ENCODE measurements at regions not wholly inside any gene's neighbourhood (a gene's known extent, or its start where the extent isn't known, plus 50 kb on each side); places are given as distances from the start of the nearest gene placed in this dataset.
A peak's percentile ranks its signal among the peaks of the same experiment; 100 is the strongest.
"Not testable (repeated sequence)": the region's sequence is repeated elsewhere in the genome, so short reads cannot be mapped to it uniquely, and the experiment has no call there.

- no peak for DNase-seq
Observed at GRCh38 chr11:88061111-88061510, 114.1 kb downstream of the RAB38 start.

DNA sequence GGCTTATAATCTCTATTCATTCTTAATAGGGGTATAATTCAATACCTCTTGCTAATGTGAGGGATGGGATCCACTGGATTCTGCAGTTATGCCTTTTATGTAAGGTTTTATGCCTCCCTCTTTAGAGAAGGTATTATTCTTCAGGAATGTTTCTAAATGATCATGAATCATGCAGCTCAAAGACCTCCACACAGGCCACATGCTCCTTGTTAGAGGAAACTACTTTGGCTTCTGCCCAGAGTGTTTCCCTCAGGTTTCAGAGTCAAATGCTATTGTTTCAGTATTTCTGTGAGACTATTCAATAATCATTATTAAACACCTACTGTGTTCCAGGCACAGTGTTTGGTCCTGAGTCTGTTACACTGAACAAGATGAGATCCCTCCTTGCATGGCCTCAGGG is 115.9 kb downstream of the RAB38 start:
- no peak for DNase-seq

- no peak for DNase-seq
Observed at GRCh38 chr11:88051396-88051795, 123.8 kb downstream of the RAB38 start.

DNA sequence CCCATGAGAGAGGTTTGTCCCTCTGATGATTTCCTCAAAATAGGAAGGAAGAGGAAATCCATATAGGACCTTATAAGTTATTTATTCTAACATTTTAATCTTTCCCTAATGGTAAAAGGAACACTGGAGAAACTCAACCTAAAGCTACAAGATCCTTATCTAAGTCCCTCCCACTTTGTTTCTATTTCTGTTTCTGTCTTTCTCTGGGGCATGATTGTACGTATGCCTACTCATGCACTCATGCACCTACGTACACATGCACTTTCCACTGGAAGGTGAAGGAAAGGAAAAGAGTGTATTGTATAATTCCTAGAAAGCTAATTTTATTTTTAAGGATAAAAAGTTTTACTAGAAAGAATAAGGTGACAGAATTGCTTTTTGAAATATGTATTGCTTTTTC is 125.0 kb downstream of the RAB38 start:
- DNase-seq = no peak

- not testable (repeated sequence) for DNase-seq
Observed at GRCh38 chr11:88045288-88045687, 130.0 kb downstream of the RAB38 start.

- not testable (repeated sequence) for DNase-seq
Observed at GRCh38 chr11:88044658-88045057, 130.6 kb downstream of the RAB38 start.

- no peak for DNase-seq
Observed at GRCh38 chr11:88043149-88043548, 132.1 kb downstream of the RAB38 start.

- DNase-seq = no peak
Observed at GRCh38 chr11:88042647-88043046, 132.6 kb downstream of the RAB38 start.

GRCh38 chr11:88042238-88042637 is 133.0 kb downstream of the RAB38 start:
- DNase-seq = no peak

GRCh38 chr11:88041679-88042078 is 133.6 kb downstream of the RAB38 start:
- DNase-seq = no peak

GRCh38 chr11:88040148-88040496 is 135.1 kb downstream of the RAB38 start:
- no peak for DNase-seq

DNA sequence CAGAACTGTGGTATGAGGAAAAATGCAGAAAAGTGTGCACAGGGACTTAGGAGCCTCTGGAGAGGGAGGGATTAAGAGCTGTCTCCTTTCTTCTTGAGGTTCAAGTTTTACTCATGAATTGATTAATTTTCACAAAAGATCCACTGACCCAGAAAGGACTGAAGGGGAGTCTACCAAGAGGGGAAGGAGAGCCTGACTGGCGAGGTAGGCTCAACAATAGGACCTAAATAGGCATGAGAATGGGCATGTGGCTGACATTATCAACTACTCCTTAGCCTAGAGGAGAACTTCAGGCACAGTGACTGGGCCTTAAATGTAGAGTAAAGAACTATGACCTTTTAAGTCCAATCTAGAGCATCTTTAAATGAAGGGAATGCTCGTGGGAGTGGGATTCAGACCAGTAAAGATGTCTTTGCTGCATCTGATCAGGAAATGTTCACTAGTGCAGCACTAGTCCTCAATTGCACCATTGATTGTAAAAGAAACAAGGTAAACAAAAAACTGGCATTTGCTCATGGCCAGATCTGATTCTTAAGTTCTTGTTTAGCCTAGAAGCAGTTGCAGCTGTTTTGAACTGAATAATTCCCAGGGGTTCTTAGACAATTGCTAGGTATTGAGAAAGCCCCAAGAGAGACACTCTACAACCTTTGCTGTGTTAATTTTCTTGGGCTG is 135.6 kb downstream of the RAB38 start:
- DNase-seq = no peak

DNA sequence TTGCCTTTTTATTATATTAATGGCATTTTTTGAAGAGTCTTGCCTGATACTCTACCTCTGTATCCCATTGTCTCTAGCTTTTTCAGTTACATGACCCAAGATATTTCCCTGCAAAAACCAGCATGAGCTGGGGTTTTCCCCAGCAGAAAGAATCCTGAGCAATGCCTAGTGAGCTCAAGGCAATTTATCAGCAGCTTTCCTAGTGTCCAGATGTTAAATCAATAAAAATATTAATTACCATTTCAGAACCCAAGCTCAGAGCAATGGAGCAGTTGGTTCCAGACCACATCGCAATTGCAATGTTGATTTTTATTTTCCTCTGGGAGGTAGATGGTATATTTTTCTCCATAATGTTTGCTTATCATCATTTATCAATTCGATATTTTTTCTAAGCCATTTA is 137.2 kb downstream of the RAB38 start:
- no peak for DNase-seq

DNA sequence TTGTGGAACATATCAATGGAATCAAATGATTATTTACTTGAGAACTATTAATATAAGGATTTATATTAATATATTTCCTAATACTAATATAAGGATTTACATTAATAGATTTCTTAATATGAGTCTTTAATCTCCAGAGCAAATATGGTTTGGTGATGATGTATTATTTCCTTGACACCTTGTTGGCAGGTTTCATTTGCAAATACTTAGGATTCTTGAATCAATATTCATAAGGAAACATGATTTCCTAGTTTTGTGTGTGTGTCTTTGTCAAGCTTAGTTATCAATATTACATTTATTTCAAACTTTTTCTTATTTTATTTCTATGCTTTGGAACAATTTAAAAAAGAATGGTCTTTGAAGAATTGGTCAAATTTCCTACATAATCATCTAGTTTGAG is 138.5 kb downstream of the RAB38 start:
- DNase-seq = no peak

GRCh38 chr11:88035271-88035670 is 140.0 kb downstream of the RAB38 start:
- DNase-seq = no peak

- no peak for DNase-seq
Observed at GRCh38 chr11:88017666-88018065, 157.6 kb downstream of the RAB38 start.

DNA sequence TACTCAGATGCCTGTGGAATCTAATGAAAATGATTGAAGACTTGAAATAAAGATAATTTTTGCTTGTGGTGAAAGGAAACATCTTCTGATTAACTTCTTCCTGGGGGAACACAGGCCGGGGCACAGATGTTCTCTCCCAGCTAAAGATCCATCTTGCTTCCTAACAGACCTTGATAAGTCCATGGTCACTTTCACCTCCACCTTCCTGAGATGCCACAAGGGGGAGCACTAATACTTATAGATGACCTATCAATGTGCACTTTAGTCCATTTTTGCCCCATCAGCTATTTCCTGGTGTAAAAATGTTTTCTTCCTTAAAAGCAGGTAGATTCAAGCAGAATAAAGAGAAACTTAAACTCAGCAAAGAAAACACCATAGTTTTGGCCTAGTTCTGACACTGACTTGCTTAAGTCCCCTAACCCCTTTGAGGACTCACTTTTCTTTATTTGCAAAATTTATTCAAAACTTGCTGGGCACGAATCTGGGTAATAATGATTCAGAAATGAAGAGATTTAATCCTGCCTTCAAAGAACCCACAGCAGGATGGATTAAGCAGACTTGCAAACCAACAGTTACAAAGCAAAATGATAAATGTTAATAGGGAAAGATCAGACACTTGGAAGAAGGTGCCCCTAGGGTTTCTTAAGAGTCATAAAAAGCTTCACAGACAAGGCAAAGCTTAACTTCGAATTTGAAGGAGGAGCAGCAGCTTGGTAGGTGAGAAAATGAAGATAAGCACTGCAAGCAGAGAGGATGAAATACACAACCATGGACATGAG is 158.7 kb downstream of the RAB38 start:
- peak; percentile 36 to 41 for DNase-seq

DNA sequence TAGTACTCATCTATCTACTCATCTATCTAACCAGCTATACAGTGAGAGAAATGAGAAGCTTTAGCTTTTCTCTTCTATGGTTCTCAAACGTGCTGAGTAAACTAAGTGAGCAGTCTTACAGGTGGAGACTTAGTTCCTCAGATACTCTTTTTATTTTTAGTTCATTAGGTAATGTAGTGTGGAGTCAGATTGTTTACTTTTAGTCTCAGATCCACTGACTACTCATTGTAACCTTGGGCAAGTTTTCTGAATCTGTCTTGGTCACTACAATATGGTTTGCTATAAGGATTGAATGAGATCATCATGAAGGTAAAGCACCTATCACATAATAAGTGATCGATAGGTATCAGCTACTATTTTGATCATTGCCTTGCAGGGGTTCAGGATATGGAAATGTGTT is 160.1 kb downstream of the RAB38 start:
- no peak for DNase-seq

GRCh38 chr11:88013508-88014065 is 161.7 kb downstream of the RAB38 start:
- DNase-seq = no peak

DNA sequence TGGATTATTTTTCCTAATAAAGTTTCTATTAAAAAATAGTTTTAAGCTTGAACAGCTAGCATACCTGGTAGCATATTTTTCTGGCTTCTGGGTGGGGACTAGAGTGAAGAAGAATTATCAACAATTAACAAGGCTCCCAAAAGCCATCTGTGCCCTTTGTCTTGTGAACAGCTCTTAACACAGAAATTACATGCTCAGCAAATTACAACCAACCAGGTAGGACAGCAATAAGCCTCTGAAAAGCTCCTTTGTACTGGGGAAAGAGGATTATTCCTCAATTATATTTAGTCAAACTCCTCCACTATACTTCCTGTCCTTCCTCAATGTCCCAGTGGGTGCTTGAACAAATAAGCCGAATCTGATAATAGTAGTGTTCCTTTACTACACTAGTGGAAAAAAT is 162.8 kb downstream of the RAB38 start:
- DNase-seq = no peak

- no peak for DNase-seq
Observed at GRCh38 chr11:87976009-87976408, 199.2 kb downstream of the RAB38 start.

DNA sequence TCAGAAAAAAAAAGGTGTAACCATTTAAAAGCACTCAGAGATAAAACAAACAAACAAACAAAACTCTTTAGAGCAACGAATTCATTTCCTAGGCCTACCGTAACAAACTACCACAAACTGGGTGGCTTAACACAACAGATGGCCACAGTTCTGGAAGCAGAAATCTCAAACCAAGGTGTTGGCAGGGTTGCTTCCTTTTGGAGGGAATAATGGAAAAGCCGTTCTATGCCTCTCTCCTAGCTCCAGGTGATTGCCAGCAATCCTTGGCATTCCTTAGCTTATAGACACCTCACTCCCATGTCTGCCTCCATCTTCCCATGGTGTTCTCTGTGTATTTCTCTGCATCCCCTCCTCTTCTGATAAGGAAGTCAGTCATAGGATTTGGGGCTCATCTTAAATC is 200.4 kb downstream of the RAB38 start:
- no peak for DNase-seq

- no peak for DNase-seq
Observed at GRCh38 chr11:87972133-87972532, 203.1 kb downstream of the RAB38 start.

GRCh38 chr11:87971354-87971753 is 203.9 kb downstream of the RAB38 start:
- DNase-seq = no peak
